Loucy (cell line): ENCODE measurements at regions not wholly inside any gene's neighbourhood (a gene's known extent, or its start where the extent isn't known, plus 50 kb on each side); places are given as distances from the start of the nearest gene placed in this dataset.

Experiments
- CTCF ChIP-seq: fragments of 200-600 bp; sonication (generic); conservative IDR thresholded peaks from 2 replicates; pipeline ENCODE4 v1.5.1; 2014; ENCODE audit warnings: mild to moderate bottlenecking, antibody characterized with exemption, low read length
- EZH2phosphoT487 ChIP-seq: fragments of 200-600 bp; IDR thresholded peaks from 2 replicates; pipeline ENCODE4 v1.6.1; 2018; ENCODE audit warnings: antibody characterized with exemption, mild to moderate bottlenecking, moderate library complexity, borderline replicate concordance

- no peak for TF ChIP-seq CTCF
- TF ChIP-seq EZH2phosphoT487, result no peak
Measured at GRCh38 chr3:74789111-74789510, 174.7 kb upstream of the CNTN3 start.
